ENCODE measurements at regions not wholly inside any gene's neighbourhood (a gene's known extent, or its start where the extent isn't known, plus 50 kb on each side); places are given as distances from the start of the nearest gene placed in this dataset.
"Not testable (repeated sequence)": the region's sequence is repeated elsewhere in the genome, so short reads cannot be mapped to it uniquely, and the experiment has no call there.

DNA sequence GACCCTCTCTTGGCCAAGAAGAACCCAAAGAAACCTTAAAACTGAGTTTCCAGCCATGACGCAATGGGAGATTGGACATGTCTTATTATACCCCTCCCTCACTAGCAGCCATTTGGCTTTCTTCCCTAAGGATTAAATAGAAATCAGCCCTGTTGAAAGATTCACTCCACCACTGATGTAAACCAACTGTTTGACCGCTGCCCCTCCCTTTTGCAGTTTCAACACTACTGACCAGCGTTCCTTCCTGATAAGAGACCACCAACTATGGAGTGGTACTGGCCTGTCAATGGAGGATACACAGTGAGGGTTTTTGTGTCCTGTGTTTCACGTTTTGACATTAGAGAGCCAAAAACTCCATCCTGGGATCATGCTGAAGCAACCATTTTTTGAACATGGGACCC, 53.2 kb upstream of the CD2AP start:
- CTCF ChIA-PET = interaction anchor here (0.9 to 1.7 kb wide), 3 partner anchors 10 to 575 kb away, joined by 3 to 6 read pairs (median 4); no protein-coding TSS in a partner anchor
- no peaks in the 10 kb centered on the region for H3K79me2 ChIP-seq (ENCODE audit: insufficient read depth)
- POLR2A ChIA-PET = no interaction called here
- H3K9me2 ChIP-seq = no peaks in the 10 kb centered on the region
- 16% methylated on average over 4 of the region's 4 CpGs for WGBS (ENCODE audit: low lambda C conversion rate)
- H3K4me1 ChIP-seq (ENCODE audit: control insufficient read depth in 1 of 2, insufficient read depth in 2 of 2, low read depth in 1 of 2, low read length in 1 of 2) = no peaks in the 10 kb centered on the region
- no peaks in the 10 kb centered on the region for H3F3A ChIP-seq (replicated peaks; ENCODE audit: insufficient read depth)
- no peak overlapping the region for H2AFZ ChIP-seq (ENCODE audit: low read depth)
- no peak overlapping the region for H3K9ac ChIP-seq
- no peaks in the 10 kb centered on the region; the same call in 1 of the 2 replicates for H3K27me3 ChIP-seq (ENCODE audit: insufficient read depth)
- H4K20me1 ChIP-seq (ENCODE audit: insufficient read depth) = no peaks in the 10 kb centered on the region
- no peaks in the 10 kb centered on the region for H3K9me3 ChIP-seq
- H3K27ac ChIP-seq (ENCODE audit: low read depth in 2 of 2, low read length in 1 of 2) = no peak overlapping the region
- H3K4me2 ChIP-seq = no peak overlapping the region
- no peak for DNase-seq
- no peak overlapping the region for H3K4me3 ChIP-seq (ENCODE audit: low read depth in 2 of 2, low read length in 1 of 2)
- no peaks in the 10 kb centered on the region for H3K36me3 ChIP-seq (replicated peaks in 1 of 2; ENCODE audit: control insufficient read depth in 1 of 2, insufficient read depth in 2 of 2, low read length in 1 of 2)
- TF ChIP-seq FOXM1 (IDR thresholded peaks at IDR 0.05; ENCODE audit: low read depth) (no peak), FOSL2 (IDR thresholded peaks at IDR 0.05; ENCODE audit: borderline replicate concordance, low read depth) (no peak), REST (IDR thresholded peaks at IDR 0.05; ENCODE audit: low read depth, low read length) (no peak), SMC3 (IDR thresholded peaks at IDR 0.05; ENCODE audit: low read depth, low read length) (no peak), MEF2A (IDR thresholded peaks at IDR 0.05; ENCODE audit: borderline replicate concordance, low read depth) (no peak)

DNA sequence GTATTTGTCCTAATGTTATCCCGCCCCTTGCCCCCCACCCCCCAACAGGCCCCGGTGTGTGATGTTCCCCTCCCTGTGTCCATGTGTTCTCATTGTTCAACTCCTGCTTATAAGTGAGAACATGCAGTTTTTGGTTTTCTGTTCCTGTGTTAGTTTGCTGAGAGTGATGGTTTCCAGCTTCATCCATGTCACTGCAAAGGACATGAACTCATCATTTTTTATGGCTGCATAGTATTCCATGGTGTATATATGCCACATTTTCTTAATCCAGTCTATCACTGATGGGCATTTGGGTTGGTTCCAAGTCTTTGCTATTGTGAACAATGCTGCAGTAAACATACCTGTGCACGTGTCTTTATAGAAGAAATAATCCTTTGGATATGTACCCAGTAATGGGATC, 51.9 kb upstream of the CD2AP start:
- H3K9me3 ChIP-seq; H3K9ac ChIP-seq; POLR2A ChIA-PET; H3K36me3 ChIP-seq (replicated peaks in 1 of 2; ENCODE audit: control insufficient read depth in 1 of 2, insufficient read depth in 2 of 2, low read length in 1 of 2); H3K9me2 ChIP-seq; H3K4me3 ChIP-seq (ENCODE audit: low read depth in 2 of 2, low read length in 1 of 2); H4K20me1 ChIP-seq (ENCODE audit: insufficient read depth); H3K4me2 ChIP-seq; H3K27ac ChIP-seq (ENCODE audit: low read depth in 2 of 2, low read length in 1 of 2); DNase-seq; H3F3A ChIP-seq (replicated peaks; ENCODE audit: insufficient read depth); H2AFZ ChIP-seq (ENCODE audit: low read depth); H3K79me2 ChIP-seq (ENCODE audit: insufficient read depth); CTCF ChIA-PET; H3K4me1 ChIP-seq (ENCODE audit: control insufficient read depth in 1 of 2, insufficient read depth in 2 of 2, low read depth in 1 of 2, low read length in 1 of 2); H3K27me3 ChIP-seq (ENCODE audit: insufficient read depth): not testable (repeated sequence)
- WGBS (ENCODE audit: low lambda C conversion rate) = 11% methylated on average over 3 of the region's 3 CpGs

DNA sequence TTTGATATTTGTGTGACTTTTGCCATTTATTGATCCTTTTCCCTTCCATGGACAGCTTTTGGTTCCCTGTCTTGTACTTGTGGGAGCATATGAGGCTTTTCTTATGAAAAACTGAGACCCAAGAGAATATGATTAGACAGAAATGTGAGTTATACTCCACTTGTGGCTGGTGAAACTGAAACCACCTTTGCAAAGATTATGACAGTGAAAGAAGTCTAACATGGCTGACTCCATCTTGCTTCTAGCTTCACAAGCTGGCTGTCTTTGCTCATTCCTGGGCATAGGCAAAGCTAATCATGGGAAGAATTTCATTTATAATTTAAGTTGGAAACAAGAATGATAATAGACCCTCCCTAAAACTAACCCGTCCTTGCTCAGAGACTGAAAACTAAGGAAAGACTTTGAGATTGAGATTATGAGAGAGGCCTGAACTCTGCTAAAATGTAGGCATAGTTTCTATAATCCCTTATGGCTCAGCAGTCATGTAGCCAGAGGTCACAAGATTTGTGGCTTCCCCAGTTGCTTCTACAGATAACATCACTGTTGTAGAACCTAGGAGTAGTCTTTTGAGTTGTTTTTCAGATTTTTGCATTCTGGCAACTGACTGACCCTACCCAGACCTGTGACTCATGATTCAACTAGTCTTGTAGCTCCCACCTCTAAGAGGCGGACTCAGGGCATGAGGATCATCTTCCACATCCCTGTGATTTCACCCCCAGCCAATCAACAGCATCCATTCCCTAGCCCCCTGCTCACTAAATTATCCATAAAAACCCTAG, 50.9 kb upstream of the CD2AP start:
- Histone ChIP-seq H3K9me2 (no peaks in the 10 kb centered on the region), H4K20me1 (ENCODE audit: insufficient read depth) (no peaks in the 10 kb centered on the region), H3K4me3 (ENCODE audit: low read depth in 2 of 2, low read length in 1 of 2) (no peak overlapping the region), H3K79me2 (ENCODE audit: insufficient read depth) (no peaks in the 10 kb centered on the region), H3K36me3 (replicated peaks in 1 of 2; ENCODE audit: control insufficient read depth in 1 of 2, insufficient read depth in 2 of 2, low read length in 1 of 2) (no peaks in the 10 kb centered on the region), H3F3A (replicated peaks; ENCODE audit: insufficient read depth) (no peaks in the 10 kb centered on the region), H3K9me3 (no peaks in the 10 kb centered on the region), H3K9ac (no peak overlapping the region), H2AFZ (ENCODE audit: low read depth) (no peak overlapping the region), H3K4me2 (no peak overlapping the region), H3K27ac (ENCODE audit: low read depth in 2 of 2, low read length in 1 of 2) (no peak overlapping the region), H3K27me3 (ENCODE audit: insufficient read depth) (no peaks in the 10 kb centered on the region; the same call in 1 of the 2 replicates), H3K4me1 (ENCODE audit: control insufficient read depth in 1 of 2, insufficient read depth in 2 of 2, low read depth in 1 of 2, low read length in 1 of 2) (no peaks in the 10 kb centered on the region)
- ChIA-PET CTCF (no interaction called here), POLR2A (no interaction called here)
- WGBS (ENCODE audit: low lambda C conversion rate) = 20% methylated on average over 2 of the region's 2 CpGs
- DNase-seq = no peak
- no peak for TF ChIP-seq MEF2A (IDR thresholded peaks at IDR 0.05; ENCODE audit: borderline replicate concordance, low read depth)
- TF ChIP-seq RCOR1 (IDR thresholded peaks at IDR 0.05; ENCODE audit: low read length) = no peak
- TF ChIP-seq, protein P1, sequence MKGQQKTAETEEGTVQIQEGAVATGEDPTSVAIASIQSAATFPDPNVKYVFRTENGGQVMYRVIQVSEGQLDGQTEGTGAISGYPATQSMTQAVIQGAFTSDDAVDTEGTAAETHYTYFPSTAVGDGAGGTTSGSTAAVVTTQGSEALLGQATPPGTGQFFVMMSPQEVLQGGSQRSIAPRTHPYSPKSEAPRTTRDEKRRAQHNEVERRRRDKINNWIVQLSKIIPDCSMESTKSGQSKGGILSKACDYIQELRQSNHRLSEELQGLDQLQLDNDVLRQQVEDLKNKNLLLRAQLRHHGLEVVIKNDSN (IDR thresholded peaks at IDR 0.05; ENCODE audit: borderline replicate concordance, low read depth) = no peak
- TF ChIP-seq EZH2phosphoT487 (IDR thresholded peaks at IDR 0.05; ENCODE audit: borderline replicate concordance, low read depth) = no peak
